ENCODE measurements at regions not wholly inside any gene's neighbourhood (a gene's known extent, or its start where the extent isn't known, plus 50 kb on each side); places are given as distances from the start of the nearest gene placed in this dataset.

GRCh38 chr3:74107451-74107850, 482.7 kb upstream of the PDZRN3 start:
- Histone ChIP-seq H3K27ac (ENCODE audit: low read length) (no peak overlapping the region), H4K20me1 (ENCODE audit: insufficient read depth) (no peaks in the 10 kb centered on the region), H3K4me3 (ENCODE audit: low read length) (no peak overlapping the region), H3K79me2 (replicated peaks; ENCODE audit: insufficient read depth, low read length) (no peaks in the 10 kb centered on the region), H3K4me2 (ENCODE audit: low read length) (no peak overlapping the region), H3K9ac (ENCODE audit: low read length) (no peak overlapping the region), H3K9me2 (ENCODE audit: insufficient read depth, low read length) (no peaks in the 10 kb centered on the region), H3F3A (ENCODE audit: insufficient read depth, low read length, poor library complexity, severe bottlenecking) (no peaks in the 10 kb centered on the region), H3K27me3 (ENCODE audit: insufficient read depth, low read depth, low read length) (no peaks in the 10 kb centered on the region), H3K36me3 (ENCODE audit: insufficient read depth, low read length) (no peaks in the 10 kb centered on the region), H3K9me3 (ENCODE audit: low read length) (no peaks in the 10 kb centered on the region), H2AFZ (ENCODE audit: low read depth, low read length) (no peak overlapping the region)
- TF ChIP-seq REST (IDR thresholded peaks at IDR 0.05; ENCODE audit: borderline replicate concordance), result no peak
- TF ChIP-seq RAD21 (conservative IDR thresholded peaks at IDR 0.05), result no peak
- no peak for TF ChIP-seq EZH2 (IDR thresholded peaks at IDR 0.05; ENCODE audit: borderline replicate concordance, insufficient read depth, low read length, poor library complexity, severe bottlenecking)
- no peak for TF ChIP-seq EP300 (conservative IDR thresholded peaks at IDR 0.05; ENCODE audit: poor library complexity, severe bottlenecking)
- no peak for TF ChIP-seq TAF1 (IDR thresholded peaks at IDR 0.05; ENCODE audit: low read depth)
- TF ChIP-seq MXI1 (conservative IDR thresholded peaks at IDR 0.05; ENCODE audit: poor library complexity, severe bottlenecking), result no peak
- no peak for TF ChIP-seq SMC3 (conservative IDR thresholded peaks at IDR 0.05; ENCODE audit: poor library complexity)
- TF ChIP-seq CTCF (IDR thresholded peaks at IDR 0.05; ENCODE audit: poor library complexity, severe bottlenecking), result no peak
- TF ChIP-seq POLR2AphosphoS5 (IDR thresholded peaks at IDR 0.05), result no peak

- Histone ChIP-seq H3K79me2 (replicated peaks; ENCODE audit: insufficient read depth, low read length) (no peaks in the 10 kb centered on the region), H3K4me3 (ENCODE audit: low read length) (no peak overlapping the region), H3K9me2 (ENCODE audit: insufficient read depth, low read length) (no peaks in the 10 kb centered on the region), H2AFZ (ENCODE audit: low read depth, low read length) (no peak overlapping the region), H3K27ac (ENCODE audit: low read length) (no peak overlapping the region), H3K9ac (ENCODE audit: low read length) (no peak overlapping the region), H3K9me3 (ENCODE audit: low read length) (no peaks in the 10 kb centered on the region), H3K4me2 (ENCODE audit: low read length) (no peak overlapping the region), H4K20me1 (ENCODE audit: insufficient read depth) (no peaks in the 10 kb centered on the region), H3F3A (ENCODE audit: insufficient read depth, low read length, poor library complexity, severe bottlenecking) (no peaks in the 10 kb centered on the region), H3K27me3 (ENCODE audit: insufficient read depth, low read depth, low read length) (no peaks in the 10 kb centered on the region), H3K36me3 (ENCODE audit: insufficient read depth, low read length) (no peaks in the 10 kb centered on the region)
- TF ChIP-seq CTCF (IDR thresholded peaks at IDR 0.05; ENCODE audit: poor library complexity, severe bottlenecking) (no peak), EP300 (conservative IDR thresholded peaks at IDR 0.05; ENCODE audit: poor library complexity, severe bottlenecking) (no peak), EZH2 (IDR thresholded peaks at IDR 0.05; ENCODE audit: borderline replicate concordance, insufficient read depth, low read length, poor library complexity, severe bottlenecking) (no peak), RAD21 (conservative IDR thresholded peaks at IDR 0.05) (no peak), POLR2AphosphoS5 (IDR thresholded peaks at IDR 0.05) (no peak), SMC3 (conservative IDR thresholded peaks at IDR 0.05; ENCODE audit: poor library complexity) (no peak), MXI1 (conservative IDR thresholded peaks at IDR 0.05; ENCODE audit: poor library complexity, severe bottlenecking) (no peak), REST (IDR thresholded peaks at IDR 0.05; ENCODE audit: borderline replicate concordance) (no peak), TAF1 (IDR thresholded peaks at IDR 0.05; ENCODE audit: low read depth) (no peak)
Observed at GRCh38 chr3:74106925-74107324, 482.2 kb upstream of the PDZRN3 start.
